ENCODE measurements at regions not wholly inside any gene's neighbourhood (a gene's known extent, or its start where the extent isn't known, plus 50 kb on each side); places are given as distances from the start of the nearest gene placed in this dataset.

DNA sequence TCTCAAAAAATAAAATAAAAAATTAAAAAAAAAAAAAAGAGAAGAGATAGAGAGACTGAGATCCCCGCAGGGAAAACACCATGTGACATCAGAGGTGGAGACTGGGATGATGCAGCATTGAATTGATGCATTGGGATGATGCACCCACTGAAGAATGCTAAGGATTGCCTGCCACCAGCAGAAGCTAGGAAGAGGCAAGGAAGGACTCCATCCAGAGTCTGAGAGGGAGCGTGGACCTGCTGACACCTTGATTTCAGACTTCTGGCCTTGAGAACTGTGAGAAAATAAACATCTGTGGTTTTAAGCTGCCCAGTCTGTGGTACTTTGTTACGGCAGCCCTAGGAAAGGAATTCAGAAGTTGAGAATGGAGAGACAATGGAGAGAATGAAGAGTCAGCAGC lies 89.8 kb upstream of the PRPS1L1 start:
- no peak for DNase-seq
- intact Hi-C loops (cut with DNase I) = no loop called here
- Histone ChIP-seq H3K4me1 (no peaks in the 10 kb centered on the region), H3K27ac (no peak overlapping the region), H3K36me3 (no peaks in the 10 kb centered on the region), H3K27me3 (no peaks in the 10 kb centered on the region), H3K9me3 (no peaks in the 10 kb centered on the region), H3K4me3 (replicated peaks in 1 of 3) (no peak overlapping the region)
- no peak for TF ChIP-seq POLR2A (IDR thresholded peaks at IDR 0.05)
- 96 to 97% methylated on average over 3 of the region's 3 CpGs for WGBS, 2 donors

DNA sequence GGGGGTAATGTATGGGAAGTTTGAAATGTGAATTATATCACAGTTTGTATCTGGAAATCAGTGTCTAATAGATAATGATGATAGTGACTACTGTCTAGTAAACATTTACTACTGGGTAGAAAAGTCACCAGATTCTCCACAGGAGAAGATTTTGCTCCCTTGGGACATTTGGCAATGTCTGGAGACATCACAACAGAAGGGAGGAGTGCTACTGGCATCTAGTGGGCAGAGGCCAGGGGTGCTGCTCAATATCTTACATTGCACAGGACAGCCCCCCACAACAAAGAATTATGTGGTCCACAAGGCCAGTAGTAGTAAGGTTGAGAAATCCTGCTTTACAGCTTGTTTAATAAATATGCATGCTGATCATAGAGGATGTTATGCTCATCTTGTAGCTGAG lies 92.3 kb upstream of the PRPS1L1 start:
- TF ChIP-seq, protein P1, sequence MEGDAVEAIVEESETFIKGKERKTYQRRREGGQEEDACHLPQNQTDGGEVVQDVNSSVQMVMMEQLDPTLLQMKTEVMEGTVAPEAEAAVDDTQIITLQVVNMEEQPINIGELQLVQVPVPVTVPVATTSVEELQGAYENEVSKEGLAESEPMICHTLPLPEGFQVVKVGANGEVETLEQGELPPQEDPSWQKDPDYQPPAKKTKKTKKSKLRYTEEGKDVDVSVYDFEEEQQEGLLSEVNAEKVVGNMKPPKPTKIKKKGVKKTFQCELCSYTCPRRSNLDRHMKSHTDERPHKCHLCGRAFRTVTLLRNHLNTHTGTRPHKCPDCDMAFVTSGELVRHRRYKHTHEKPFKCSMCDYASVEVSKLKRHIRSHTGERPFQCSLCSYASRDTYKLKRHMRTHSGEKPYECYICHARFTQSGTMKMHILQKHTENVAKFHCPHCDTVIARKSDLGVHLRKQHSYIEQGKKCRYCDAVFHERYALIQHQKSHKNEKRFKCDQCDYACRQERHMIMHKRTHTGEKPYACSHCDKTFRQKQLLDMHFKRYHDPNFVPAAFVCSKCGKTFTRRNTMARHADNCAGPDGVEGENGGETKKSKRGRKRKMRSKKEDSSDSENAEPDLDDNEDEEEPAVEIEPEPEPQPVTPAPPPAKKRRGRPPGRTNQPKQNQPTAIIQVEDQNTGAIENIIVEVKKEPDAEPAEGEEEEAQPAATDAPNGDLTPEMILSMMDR (IDR thresholded peaks at IDR 0.05) = peak in 4 of 6 experiments; percentile 9 to 51 (median 39)
- TF ChIP-seq POLR2A (IDR thresholded peaks at IDR 0.05) = no peak
- H3K9me3 ChIP-seq = no peaks in the 10 kb centered on the region
- no peaks in the 10 kb centered on the region for H3K27me3 ChIP-seq
- DNase-seq = peak; percentile 16 to 31
- intact Hi-C loops (cut with DNase I) = no loop called here
- no peaks in the 10 kb centered on the region for H3K36me3 ChIP-seq
- H3K4me1 ChIP-seq = no peaks in the 10 kb centered on the region
- H3K4me3 ChIP-seq (replicated peaks in 1 of 3) = no peak overlapping the region
- H3K27ac ChIP-seq = no peak overlapping the region

DNA sequence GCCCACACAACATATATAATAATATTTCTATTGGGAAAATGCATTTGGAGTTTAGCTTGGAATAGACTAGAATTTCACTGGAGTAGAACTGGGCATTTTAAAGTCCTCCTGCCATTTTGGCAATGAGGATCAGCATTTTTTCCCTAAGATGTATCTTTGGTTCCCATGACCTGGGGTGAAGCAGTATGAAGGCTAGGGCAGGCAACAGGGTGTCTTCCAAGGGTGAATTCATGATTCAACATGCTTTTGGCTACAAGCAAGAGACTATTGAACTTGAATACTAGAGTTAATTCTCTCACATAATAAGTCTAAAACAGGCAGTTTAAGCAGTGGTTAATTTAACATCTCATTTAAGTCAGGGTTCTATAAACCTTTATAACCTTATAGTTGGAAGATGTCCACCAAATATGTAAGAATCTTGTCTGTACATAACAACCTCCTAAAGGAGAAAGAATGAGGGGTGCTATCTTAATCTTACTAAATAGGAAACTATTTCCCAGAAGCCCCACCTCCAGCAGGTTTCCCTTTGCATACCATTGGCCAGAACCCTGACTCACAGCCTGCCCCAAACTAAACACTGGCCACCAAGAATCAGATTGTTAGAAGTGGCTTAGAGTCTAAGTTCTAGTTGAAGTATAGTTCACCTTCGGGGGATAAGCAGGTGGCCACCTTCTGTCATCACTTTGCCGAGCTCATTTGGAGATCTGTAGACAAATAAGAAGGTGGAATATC lies 96.0 kb upstream of the PRPS1L1 start:
- Histone ChIP-seq H3K4me3 (replicated peaks in 1 of 3) (no peak overlapping the region), H3K4me1 (no peaks in the 10 kb centered on the region), H3K27ac (no peak overlapping the region), H3K9me3 (no peaks in the 10 kb centered on the region), H3K36me3 (no peaks in the 10 kb centered on the region), H3K27me3 (no peaks in the 10 kb centered on the region)
- TF ChIP-seq, protein P1 (IDR thresholded peaks at IDR 0.05) = no peak
- TF ChIP-seq POLR2A (IDR thresholded peaks at IDR 0.05) = no peak
- DNase-seq = no peak
- intact Hi-C loops (cut with DNase I) = no loop called here
- WGBS, 2 donors = 96 to 98% methylated on average over 2 of the region's 2 CpGs

DNA sequence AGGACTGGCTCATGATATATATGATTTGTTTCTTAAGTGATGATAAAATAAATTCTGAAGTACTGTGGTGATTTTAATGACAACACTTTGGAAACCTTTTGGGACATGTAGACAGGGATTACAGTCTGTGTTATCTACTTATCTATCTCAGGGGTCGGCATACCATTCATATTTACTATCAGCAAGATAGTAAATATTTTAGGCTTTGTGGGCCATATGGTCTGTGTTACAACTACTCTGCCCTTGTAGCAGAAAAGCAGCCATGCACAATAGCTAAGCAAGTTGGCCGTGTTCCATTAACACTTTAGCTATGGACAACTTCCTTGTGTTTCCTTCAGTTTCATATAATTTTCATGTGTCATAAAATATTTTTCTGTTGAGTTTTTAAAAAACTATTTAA lies 97.8 kb upstream of the PRPS1L1 start:
- TF ChIP-seq, protein P1 (IDR thresholded peaks at IDR 0.05) = no peak
- no peak for TF ChIP-seq POLR2A (IDR thresholded peaks at IDR 0.05)
- WGBS, 2 donors = 62 to 64% methylated on average over 2 of the region's 2 CpGs
- Histone ChIP-seq H3K27me3 (no peaks in the 10 kb centered on the region), H3K9me3 (no peaks in the 10 kb centered on the region), H3K4me1 (no peaks in the 10 kb centered on the region), H3K4me3 (replicated peaks in 1 of 3) (no peak overlapping the region), H3K36me3 (no peaks in the 10 kb centered on the region), H3K27ac (no peak overlapping the region)
- DNase-seq = no peak
- intact Hi-C loops (cut with DNase I) = no loop called here

DNA sequence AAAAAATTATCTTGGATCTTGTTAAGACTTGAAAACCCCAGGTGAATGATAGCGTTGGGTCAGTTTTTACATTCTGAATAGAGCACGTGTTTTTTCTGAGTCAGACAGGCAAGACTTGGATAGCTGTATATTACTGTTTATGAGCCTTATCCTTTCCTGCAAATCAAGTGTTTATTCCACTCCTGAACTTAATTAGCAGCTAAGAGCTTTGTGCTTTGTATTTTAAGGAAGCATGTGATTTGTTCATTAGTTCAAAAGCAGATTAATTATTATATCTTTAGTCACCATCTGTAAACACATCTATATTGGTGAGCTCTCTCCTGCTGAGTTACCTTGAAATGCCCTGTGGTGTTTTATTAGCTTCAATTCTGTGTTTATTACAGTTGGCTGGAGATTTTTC lies 98.6 kb upstream of the PRPS1L1 start:
- no peaks in the 10 kb centered on the region for H3K9me3 ChIP-seq
- intact Hi-C loops (cut with DNase I) = no loop called here
- no peaks in the 10 kb centered on the region for H3K27me3 ChIP-seq
- TF ChIP-seq, protein P1 (IDR thresholded peaks at IDR 0.05) = no peak
- no peak for TF ChIP-seq POLR2A (IDR thresholded peaks at IDR 0.05)
- no peaks in the 10 kb centered on the region for H3K36me3 ChIP-seq
- no peak overlapping the region for H3K4me3 ChIP-seq (replicated peaks in 1 of 3)
- no peaks in the 10 kb centered on the region for H3K4me1 ChIP-seq
- 87 to 90% methylated on average over 2 of the region's 2 CpGs for WGBS, 2 donors
- DNase-seq = no peak
- H3K27ac ChIP-seq = no peak overlapping the region
